ENCODE measurements at regions not wholly inside any gene's neighbourhood (a gene's known extent, or its start where the extent isn't known, plus 50 kb on each side); places are given as distances from the start of the nearest gene placed in this dataset.
"Not testable (repeated sequence)": the region's sequence is repeated elsewhere in the genome, so short reads cannot be mapped to it uniquely, and the experiment has no call there.

GRCh38 chr2:58721912-58722591 lies 480.9 kb upstream of the FANCL start:
- DNase-seq (ENCODE audit: low read depth): no peak

GRCh38 chr2:58720770-58721697 lies 479.9 kb upstream of the FANCL start:
- DNase-seq (ENCODE audit: low read depth): no peak

- no peak for DNase-seq (ENCODE audit: low read depth)
These were observed 479.1 kb upstream of the FANCL start for GRCh38 chr2:58720033-58720769.

GRCh38 chr2:58715344-58715743 lies 474.2 kb upstream of the FANCL start:
- no peak for DNase-seq (ENCODE audit: low read depth)

- no peak for DNase-seq (ENCODE audit: low read depth)
These were observed 473.1 kb upstream of the FANCL start for GRCh38 chr2:58714238-58714637.

GRCh38 chr2:58710795-58711279 lies 469.7 kb upstream of the FANCL start:
- DNase-seq (ENCODE audit: low read depth): no peak

- no peak for DNase-seq (ENCODE audit: low read depth)
These were observed 468.7 kb upstream of the FANCL start for GRCh38 chr2:58709687-58710354.

- DNase-seq (ENCODE audit: low read depth): no peak
These were observed 468.1 kb upstream of the FANCL start for GRCh38 chr2:58709274-58709673.

GRCh38 chr2:58708565-58708964 lies 467.4 kb upstream of the FANCL start:
- DNase-seq (ENCODE audit: low read depth): no peak

- DNase-seq (ENCODE audit: low read depth): peak; percentile 65
These were observed 461.3 kb upstream of the FANCL start for GRCh38 chr2:58702302-58702885.

- DNase-seq (ENCODE audit: low read depth): peak; percentile 11
These were observed 460.7 kb upstream of the FANCL start for GRCh38 chr2:58701688-58702301.

- DNase-seq (ENCODE audit: low read depth): no peak
These were observed 459.5 kb upstream of the FANCL start for GRCh38 chr2:58700591-58700990.

GRCh38 chr2:58699411-58699810 lies 458.3 kb upstream of the FANCL start:
- DNase-seq (ENCODE audit: low read depth): no peak

GRCh38 chr2:58698620-58699019 lies 457.5 kb upstream of the FANCL start:
- no peak for DNase-seq (ENCODE audit: low read depth)

- DNase-seq (ENCODE audit: low read depth): not testable (repeated sequence)
These were observed 453.0 kb upstream of the FANCL start for GRCh38 chr2:58694114-58694513.

GRCh38 chr2:58691041-58691440 lies 449.9 kb upstream of the FANCL start:
- DNase-seq (ENCODE audit: low read depth): not testable (repeated sequence)

- DNase-seq (ENCODE audit: low read depth): no peak
These were observed 447.7 kb upstream of the FANCL start for GRCh38 chr2:58688813-58689212.

- DNase-seq (ENCODE audit: low read depth): no peak
These were observed 445.7 kb upstream of the FANCL start for GRCh38 chr2:58686776-58687175.

- DNase-seq (ENCODE audit: low read depth): no peak
These were observed 439.7 kb upstream of the FANCL start for GRCh38 chr2:58680755-58681310.

GRCh38 chr2:58677748-58678147 lies 436.6 kb upstream of the FANCL start:
- no peak for DNase-seq (ENCODE audit: low read depth)
